H9 (cell line): ENCODE measurements at regions not wholly inside any gene's neighbourhood (a gene's known extent, or its start where the extent isn't known, plus 50 kb on each side); places are given as distances from the start of the nearest gene placed in this dataset.

Experiments
- DNase-seq: peaks from one replicate; pipeline ENCODE4 v3.0.0-alpha.2; 2017
- H2AFZ ChIP-seq: one replicate; pipeline ENCODE4 v1.6.1; 2013; ENCODE audit warnings: mild to moderate bottlenecking, low read length, control low read depth, moderate library complexity
- H2AK5ac ChIP-seq: 2 replicates; pipeline ENCODE4 v1.6.1; 2013; ENCODE audit warnings: low read length, control low read depth, mixed read lengths; ENCODE audit not compliant: insufficient read length
- H2BK120ac ChIP-seq: one replicate; pipeline ENCODE4 v1.6.1; 2013; ENCODE audit warnings: low read depth, mild to moderate bottlenecking, low read length, control low read depth, inconsistent platforms; ENCODE audit not compliant: poor library complexity, severe bottlenecking
- H2BK12ac ChIP-seq: 2 replicates; pipeline ENCODE4 v1.6.1; 2013; ENCODE audit warnings: low read length, control low read depth, mixed read lengths, low read depth; ENCODE audit not compliant: insufficient read length
- H2BK15ac ChIP-seq: 2 replicates; pipeline ENCODE4 v1.6.1; 2013; ENCODE audit warnings: low read depth, low read length, control low read depth
- H2BK20ac ChIP-seq: one replicate; pipeline ENCODE4 v1.6.1; 2013; ENCODE audit warnings: low read depth, mild to moderate bottlenecking, low read length, control low read depth, inconsistent platforms; ENCODE audit not compliant: poor library complexity, severe bottlenecking
- H2BK5ac ChIP-seq: 2 replicates; pipeline ENCODE4 v1.6.1; 2013; ENCODE audit warnings: low read length, control low read depth, mixed read lengths; ENCODE audit not compliant: insufficient read length
- H3K14ac ChIP-seq: 2 replicates; pipeline ENCODE4 v1.6.1; 2013; ENCODE audit warnings: low read length, control low read depth; ENCODE audit not compliant: insufficient read depth
- H3K18ac ChIP-seq: 2 replicates; pipeline ENCODE4 v1.6.1; 2013; ENCODE audit warnings: low read depth, mild to moderate bottlenecking, mixed read lengths, low read length, control low read depth; ENCODE audit not compliant: insufficient read length
- H3K23ac ChIP-seq: 2 replicates; pipeline ENCODE4 v1.6.1; 2013; ENCODE audit warnings: low read length, control low read depth, mixed read lengths, low read depth; ENCODE audit not compliant: insufficient read length
- H3K23me2 ChIP-seq: 2 replicates; pipeline ENCODE4 v1.6.1; 2013; ENCODE audit warnings: low read depth, mild to moderate bottlenecking, mixed read lengths, low read length, control low read depth; ENCODE audit not compliant: insufficient read length, poor library complexity, severe bottlenecking
- H3K27ac ChIP-seq: 2 replicates; pipeline ENCODE4 v1.5.1; 2013; ENCODE audit warnings: low read length, control low read depth, mixed read lengths, low read depth; ENCODE audit not compliant: insufficient read length
- H3K27me3 ChIP-seq: 2 replicates; pipeline ENCODE4 v1.6.1; 2013; ENCODE audit warnings: low read length, control low read depth, inconsistent platforms; ENCODE audit not compliant: insufficient read depth
- H3K4ac ChIP-seq: 2 replicates; pipeline ENCODE4 v1.6.1; 2013; ENCODE audit warnings: low read depth, mild to moderate bottlenecking, control low read depth, inconsistent platforms, low read length, moderate library complexity
- H3K4me1 ChIP-seq: 2 replicates; pipeline ENCODE4 v1.6.1; 2013; ENCODE audit warnings: low read length, control low read depth, inconsistent platforms; ENCODE audit not compliant: insufficient read depth
- H3K4me2 ChIP-seq: 2 replicates; pipeline ENCODE4 v1.6.1; 2013; ENCODE audit warnings: low read length, control low read depth, mixed read lengths; ENCODE audit not compliant: insufficient read length, insufficient read depth
- H3K56ac ChIP-seq: 2 replicates; pipeline ENCODE4 v1.6.1; 2013; ENCODE audit warnings: low read depth, mild to moderate bottlenecking, mixed read lengths, low read length, control low read depth; ENCODE audit not compliant: insufficient read length
- H3K79me1 ChIP-seq: 2 replicates; pipeline ENCODE4 v1.6.1; 2013; ENCODE audit warnings: low read depth, mild to moderate bottlenecking, moderate library complexity, low read length, control low read depth, inconsistent platforms; ENCODE audit not compliant: insufficient read depth, poor library complexity, severe bottlenecking
- H3K79me2 ChIP-seq: 2 replicates; pipeline ENCODE4 v1.6.1; 2013; ENCODE audit warnings: low read length, control low read depth, inconsistent platforms; ENCODE audit not compliant: insufficient read depth
- H3K9ac ChIP-seq: 2 replicates; pipeline ENCODE4 v1.6.1; 2013; ENCODE audit warnings: low read length, control low read depth, mixed read lengths; ENCODE audit not compliant: insufficient read length; ENCODE audit errors: extremely low read depth
- H3K9me3 ChIP-seq: one replicate; pipeline ENCODE4 v1.6.1; 2013; ENCODE audit warnings: low read depth, low read length, inconsistent platforms; ENCODE audit not compliant: control insufficient read depth
- H3T11ph ChIP-seq: one replicate; pipeline ENCODE4 v1.6.1; 2013; ENCODE audit warnings: mild to moderate bottlenecking, low read length, control low read depth, inconsistent platforms
- H4K20me1 ChIP-seq: one replicate; pipeline ENCODE4 v1.6.1; 2013; ENCODE audit not compliant: control insufficient read depth, insufficient read length, insufficient read depth
- H4K5ac ChIP-seq: 2 replicates; pipeline ENCODE4 v1.6.1; 2013; ENCODE audit warnings: low read depth, mild to moderate bottlenecking, mixed read lengths, low read length, control low read depth; ENCODE audit not compliant: insufficient read length
- H4K8ac ChIP-seq: replicated peaks from 2 replicates; pipeline ENCODE4 v1.6.1; 2013; ENCODE audit warnings: low read length, control low read depth, mixed read lengths, low read depth; ENCODE audit not compliant: insufficient read length
- H4K91ac ChIP-seq: 2 replicates; pipeline ENCODE4 v1.6.1; 2013; ENCODE audit warnings: low read depth, mild to moderate bottlenecking, moderate library complexity, mixed read lengths, low read length, control low read depth; ENCODE audit not compliant: insufficient read length
- H3K27ac Mint-ChIP-seq, 3 experiments: 2 replicates in 2 of 3; 3 replicates in 1 of 3; pipeline ENCODE4 v1.8.0; 2020 to 2021; ENCODE audit warnings: mixed read lengths in 3 of 3, mild to moderate bottlenecking in 1 of 3, moderate library complexity in 1 of 3
- H3K27me3 Mint-ChIP-seq: 2 replicates; pipeline ENCODE4 v1.8.0; 2021; ENCODE audit warnings: low read depth, mild to moderate bottlenecking, moderate library complexity, mixed read lengths
- H3K36me3 Mint-ChIP-seq, 3 experiments: 2 replicates in 2 of 3; 3 replicates in 1 of 3; pipeline ENCODE4 v1.8.0; 2020 to 2021; ENCODE audit warnings: low read depth in 3 of 3, mixed read lengths in 3 of 3; ENCODE audit not compliant: insufficient read depth in 1 of 3
- H3K4me1 Mint-ChIP-seq, 2 experiments: 2 replicates each; pipeline ENCODE4 v1.8.0; 2020; ENCODE audit warnings: mixed read lengths in 2 of 2
- H3K4me3 Mint-ChIP-seq, 2 experiments: 2 replicates in 1 of 2; 3 replicates in 1 of 2; pipeline ENCODE4 v1.8.0; 2020 to 2021; ENCODE audit warnings: mild to moderate bottlenecking in 2 of 2, mixed read lengths in 2 of 2, moderate library complexity in 1 of 2
- H3K9me3 Mint-ChIP-seq, 2 experiments: 2 replicates in 1 of 2; 3 replicates in 1 of 2; pipeline ENCODE4 v1.8.0; 2020; ENCODE audit warnings: mild to moderate bottlenecking in 2 of 2, mixed read lengths in 2 of 2, moderate library complexity in 1 of 2
- CTCF ChIP-seq: fragments of 200-600 bp; sonication (generic); conservative IDR thresholded peaks from 3 replicates; pipeline ENCODE4 v1.8.0; 2021; ENCODE audit warnings: antibody characterized with exemption, mild to moderate bottlenecking
- WGBS: extraction: QIAGEN DNeasy Blood & Tissue Kit; methylation state at CpG from one replicate; pipeline ENCODE4 v1.1.7; 2013; ENCODE audit warnings: missing lambda C conversion rate, low lambda C conversion rate, mixed read lengths; ENCODE audit not compliant: insufficient read length; ENCODE audit errors: extremely low coverage; 5-methylcytosine and 5-hydroxymethylcytosine counted together

- Histone ChIP-seq H3K4me1 (no peaks in the 10 kb centered on the region), H3K79me1 (no peaks in the 10 kb centered on the region), H3K14ac (no peak overlapping the region), H3K23ac (no peak overlapping the region), H3K4me2 (no peak overlapping the region), H4K5ac (no peak overlapping the region), H4K20me1 (no peaks in the 10 kb centered on the region), H3T11ph (no peak overlapping the region), H3K27ac (no peak overlapping the region), H2AK5ac (no peak overlapping the region), H3K9ac (no peak overlapping the region), H3K56ac (no peak overlapping the region), H4K8ac (no peak overlapping the region), H3K79me2 (no peaks in the 10 kb centered on the region), H4K91ac (no peak overlapping the region), H2BK5ac (no peak overlapping the region), H3K27me3 (no peaks in the 10 kb centered on the region), H2BK20ac (no peak overlapping the region), H3K23me2 (no peaks in the 10 kb centered on the region), H2BK12ac (no peak overlapping the region), H3K9me3 (no peaks in the 10 kb centered on the region), H3K18ac (no peak overlapping the region), H2AFZ (no peak overlapping the region), H2BK120ac (no peak overlapping the region), H3K4ac (no peak overlapping the region), H2BK15ac (no peak overlapping the region)
- DNase-seq = no peak
- no peak for TF ChIP-seq CTCF
- Mint-ChIP-seq H3K27ac (no peak overlapping the region), H3K9me3 (no peaks in the 10 kb centered on the region), H3K36me3 (no peaks in the 10 kb centered on the region), H3K4me1 (no peaks in the 10 kb centered on the region), H3K27me3 (no peaks in the 10 kb centered on the region), H3K4me3 (no peak overlapping the region)
- no CpG with 5 or more reads among the region's 1 CpG for WGBS
Observed at GRCh38 chr2:58794103-58794502, 553.0 kb upstream of the FANCL start.
